ENCODE measurements at regions not wholly inside any gene's neighbourhood (a gene's known extent, or its start where the extent isn't known, plus 50 kb on each side); places are given as distances from the start of the nearest gene placed in this dataset.

DNA sequence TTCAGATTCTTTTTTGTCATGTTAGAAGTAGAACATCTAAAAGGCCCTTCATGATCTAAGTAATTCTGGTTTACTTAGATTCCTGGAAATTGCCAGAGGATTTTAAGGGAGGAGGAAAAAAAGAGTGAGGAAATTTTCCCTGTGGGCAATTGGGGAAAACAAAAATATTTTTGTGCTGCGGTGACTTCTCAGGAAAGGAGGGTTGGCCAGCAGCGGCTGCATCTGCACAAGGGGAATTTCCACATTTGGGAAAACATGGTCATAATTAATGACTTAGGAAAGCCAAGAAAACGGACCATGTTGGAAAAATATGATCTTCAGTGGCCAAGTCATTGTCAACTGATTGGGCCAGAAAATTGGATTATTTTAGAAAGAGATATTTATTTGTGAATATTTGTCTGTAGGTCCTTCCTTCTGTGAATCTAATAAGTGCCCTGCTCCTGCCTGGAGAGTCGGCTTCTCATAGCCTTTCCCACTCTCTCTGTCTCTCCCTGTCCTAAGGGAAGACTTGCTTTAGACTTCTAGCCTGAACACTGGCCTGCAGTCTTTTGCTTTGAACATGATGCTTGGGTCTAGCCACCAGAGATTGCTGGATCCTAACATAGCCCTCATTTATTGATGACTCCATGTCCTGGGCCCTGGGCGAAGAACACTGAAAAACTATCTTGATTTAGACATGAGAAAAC, 124.2 kb upstream of the MKLN1 start:
- no peak for DNase-seq

DNA sequence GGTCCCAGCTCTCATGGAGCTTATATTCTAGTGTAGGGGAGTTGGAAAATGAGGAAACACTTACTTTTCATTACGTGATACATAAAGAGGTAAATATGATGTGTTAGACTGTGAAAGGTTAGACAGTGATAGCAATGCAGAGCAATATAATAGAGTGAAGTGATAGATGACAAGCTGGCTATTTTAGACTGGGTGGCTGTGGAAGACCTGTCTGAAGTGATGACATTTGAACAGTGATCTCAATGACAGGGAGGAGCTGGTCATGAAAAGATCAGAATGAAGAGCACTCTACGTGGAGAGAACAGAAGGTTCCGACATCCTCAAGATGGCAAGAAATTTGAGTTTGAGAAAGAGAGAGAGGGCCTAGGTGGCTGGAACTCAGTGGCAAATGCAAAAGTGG, 118.9 kb upstream of the MKLN1 start:
- DNase-seq: no peak

DNA sequence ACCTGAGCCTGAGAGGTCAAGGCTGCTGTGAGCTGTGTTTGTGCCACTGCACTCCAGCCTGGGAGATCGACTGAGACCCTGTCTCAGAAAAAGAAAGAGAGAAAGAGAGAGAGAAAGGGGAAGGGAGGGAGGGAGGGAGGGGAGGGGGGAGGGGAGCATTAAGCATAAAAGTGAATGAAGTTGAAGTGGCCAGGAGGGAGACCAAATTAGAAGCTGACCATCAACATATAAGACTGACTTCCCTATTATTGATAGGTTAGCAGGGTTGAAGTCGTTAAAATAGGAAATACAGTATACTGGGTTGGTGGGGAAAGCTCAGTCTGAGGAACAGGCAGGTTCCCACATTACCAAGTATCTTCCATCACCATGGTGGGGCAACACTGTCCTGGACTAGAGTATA, 117.1 kb upstream of the MKLN1 start:
- no peak for DNase-seq

- no peak for DNase-seq
Observed at GRCh38 chr7:131211500-131211899, 116.2 kb upstream of the MKLN1 start.

DNA sequence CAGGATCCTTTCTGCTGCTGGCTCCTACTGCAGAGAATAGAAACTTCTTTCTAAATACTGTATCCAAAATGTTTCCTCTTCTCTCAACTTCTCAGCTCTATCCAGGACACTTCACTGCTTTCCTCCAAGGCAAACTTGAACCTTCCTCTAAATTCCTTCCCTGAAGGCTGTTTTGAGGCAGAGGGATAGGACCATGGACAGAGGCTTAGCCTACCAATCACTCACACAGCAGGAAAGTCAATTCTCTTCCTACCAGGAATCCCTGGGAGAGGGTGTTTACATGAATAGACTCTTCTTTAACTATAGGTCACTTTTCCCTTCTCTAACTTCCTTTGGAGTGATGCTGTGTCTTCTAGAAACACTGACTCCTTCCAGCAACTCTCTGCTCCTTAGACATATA, 115.6 kb upstream of the MKLN1 start:
- no peak for DNase-seq

GRCh38 chr7:131218727-131219128, 108.9 kb upstream of the MKLN1 start:
- DNase-seq: no peak

GRCh38 chr7:131219312-131220041, 108.2 kb upstream of the MKLN1 start:
- DNase-seq: no peak

- DNase-seq: no peak
Observed at GRCh38 chr7:131221061-131221460, 106.6 kb upstream of the MKLN1 start.

DNA sequence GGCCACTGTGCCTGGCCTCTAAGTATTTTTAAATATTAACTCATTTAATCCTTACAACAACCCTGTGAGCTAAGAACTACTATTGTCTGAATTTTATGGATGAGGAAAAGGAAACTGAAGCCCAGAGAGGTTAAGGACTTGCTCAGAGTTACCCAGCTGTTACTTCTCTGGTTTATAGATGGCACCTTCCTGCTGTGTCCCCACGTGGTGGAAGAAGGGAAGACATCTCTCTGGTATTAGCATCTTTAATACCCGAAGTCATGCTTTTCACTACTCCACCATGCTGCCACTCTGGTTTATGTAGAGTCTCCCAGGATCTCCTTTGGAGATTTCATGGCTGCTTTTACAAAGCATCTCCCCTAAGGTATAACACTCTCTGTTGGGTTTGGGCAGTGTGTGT, 105.5 kb upstream of the MKLN1 start:
- no peak for DNase-seq

DNA sequence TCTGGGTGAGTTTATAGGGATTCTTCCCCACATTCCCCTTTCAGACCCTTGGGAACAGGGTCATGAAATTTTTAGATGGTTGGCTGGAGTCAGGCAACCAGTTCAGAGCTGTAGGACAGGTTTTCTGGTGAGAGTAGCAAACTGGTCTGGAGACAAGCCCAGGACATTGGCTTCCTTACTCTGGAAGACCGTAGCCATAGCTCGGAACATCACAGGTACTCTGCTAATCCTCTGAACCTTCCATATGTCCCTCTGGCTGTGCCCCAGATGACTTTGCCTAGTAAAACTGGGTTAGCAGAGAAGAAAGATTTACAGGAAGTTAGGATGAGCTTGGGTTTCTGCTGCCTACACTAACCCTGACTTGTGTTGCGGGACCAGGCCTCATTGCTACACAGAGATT, 104.5 kb upstream of the MKLN1 start:
- no peak for DNase-seq

GRCh38 chr7:131224996-131225395, 102.7 kb upstream of the MKLN1 start:
- peak; percentile 27 for DNase-seq

DNA sequence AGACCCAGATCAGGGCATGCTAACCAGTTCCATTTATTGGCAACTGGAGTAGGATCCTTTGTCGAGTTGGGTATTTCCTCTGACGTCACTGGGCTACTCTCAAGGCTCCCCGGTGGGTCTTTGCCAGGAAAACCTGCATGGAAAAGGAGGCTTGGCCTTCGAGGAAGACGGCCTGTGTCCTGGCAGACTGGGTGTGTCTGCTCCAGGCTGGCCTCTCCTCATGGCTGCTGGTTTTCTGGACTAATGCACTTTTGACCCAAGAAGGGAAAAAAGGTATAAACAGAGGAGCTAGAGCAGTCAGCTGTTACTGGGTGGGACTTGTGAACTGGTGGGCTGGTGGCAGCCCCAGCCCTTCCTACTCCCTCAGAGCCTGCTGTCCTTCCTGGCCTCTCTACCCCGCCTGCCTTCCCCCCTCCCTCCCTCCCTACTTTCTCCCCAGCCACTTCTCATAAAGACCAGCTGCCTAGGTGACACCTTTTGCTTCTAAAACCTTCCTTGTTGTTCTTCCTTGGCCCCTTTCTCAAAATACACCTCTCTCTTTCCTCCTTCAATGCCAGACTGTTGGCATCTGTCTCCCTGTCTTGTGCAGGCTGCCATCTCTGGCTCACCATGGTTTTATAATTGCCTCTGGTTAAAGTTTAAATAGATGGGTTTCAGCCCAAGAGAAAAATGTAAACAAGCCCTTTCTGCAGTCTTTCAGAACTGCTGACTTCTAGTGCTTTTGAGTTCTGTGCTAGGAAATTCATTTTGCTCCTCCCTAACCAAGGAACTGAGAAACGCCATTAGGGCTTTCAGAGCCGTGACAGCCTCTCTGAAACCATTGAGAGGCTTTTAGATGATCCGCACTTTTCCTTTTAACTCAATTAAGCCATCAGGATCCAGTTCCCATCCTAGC, 101.8 kb upstream of the MKLN1 start:
- DNase-seq: peak; percentile 83

GRCh38 chr7:131226514-131226865, 101.2 kb upstream of the MKLN1 start:
- DNase-seq: no peak

DNA sequence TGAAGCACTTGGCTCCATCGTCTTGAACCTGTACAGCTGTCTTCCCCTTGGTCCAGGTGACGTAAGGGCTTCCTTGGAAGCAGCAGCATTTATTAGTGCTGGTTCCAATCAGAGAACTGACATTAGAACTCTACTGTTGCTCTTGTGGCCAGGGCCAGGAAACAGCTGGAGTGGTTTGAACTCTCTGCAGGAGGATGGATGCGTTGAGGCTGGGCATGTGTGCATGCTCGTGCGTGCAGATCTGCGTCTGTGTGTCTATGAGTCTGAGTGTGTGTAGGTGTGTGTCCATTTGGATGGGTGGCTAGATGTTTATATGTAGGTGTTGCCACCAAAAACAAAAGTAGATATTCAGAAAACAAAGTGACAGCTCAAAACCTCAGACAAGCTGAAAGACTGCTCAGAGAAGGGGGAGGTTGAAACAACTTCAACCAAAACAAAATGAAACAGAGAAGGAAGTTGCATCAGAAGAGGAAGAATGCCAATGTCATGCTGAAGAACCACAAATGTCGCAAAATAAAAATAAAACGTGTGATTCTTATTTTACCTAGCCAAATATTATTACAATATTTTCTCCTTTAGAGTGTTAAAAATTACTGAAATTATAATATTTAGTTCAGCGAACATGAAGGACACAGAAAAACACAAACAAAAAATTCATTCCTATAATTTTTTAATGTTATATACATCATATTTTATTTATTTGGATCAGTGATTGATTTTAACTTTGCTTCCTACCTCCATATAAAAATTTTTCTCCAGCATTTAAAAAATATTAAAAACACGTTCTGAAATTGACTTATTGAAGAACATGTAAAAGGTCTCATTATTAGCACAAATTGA, 96.1 kb upstream of the MKLN1 start:
- DNase-seq: peak; percentile 6

GRCh38 chr7:131232768-131233167, 94.9 kb upstream of the MKLN1 start:
- no peak for DNase-seq

- DNase-seq: no peak
Observed at GRCh38 chr7:131233193-131233592, 94.5 kb upstream of the MKLN1 start.

DNA sequence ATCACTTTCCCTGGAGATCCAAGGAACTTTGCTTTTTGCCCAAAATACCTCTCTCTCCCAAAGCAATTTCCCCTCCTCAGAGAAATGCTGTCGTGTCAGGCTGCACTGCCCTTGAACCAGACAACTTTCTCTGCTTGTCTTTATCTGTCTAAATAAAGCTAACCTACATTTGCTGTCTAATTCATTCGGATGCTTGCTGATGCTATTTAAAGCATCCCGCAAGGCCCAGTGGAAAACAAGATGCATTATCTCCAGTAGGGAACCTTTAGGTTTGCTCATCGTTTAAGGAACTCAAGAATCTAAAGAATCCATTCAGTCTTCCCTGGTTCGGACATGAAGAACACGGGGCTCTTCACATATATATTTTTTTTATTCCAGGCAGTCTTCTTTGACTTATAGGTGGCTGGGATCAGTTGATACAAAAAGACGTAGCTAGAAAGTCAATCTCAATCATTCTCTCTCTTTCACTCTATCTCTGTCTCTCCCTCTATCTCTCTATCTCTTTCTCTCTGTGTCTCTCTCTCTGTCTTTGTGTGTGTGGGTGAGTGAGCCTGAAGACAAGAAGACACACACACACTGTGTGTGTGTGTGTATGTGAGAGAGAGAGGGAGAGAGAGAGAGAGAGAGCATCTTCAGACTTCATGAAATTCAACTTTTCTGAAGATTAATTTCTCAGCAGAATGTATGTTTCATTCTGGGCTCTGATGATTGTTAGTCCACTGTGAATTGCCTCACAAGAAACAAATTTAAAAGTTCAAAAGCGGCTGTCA, 92.8 kb upstream of the MKLN1 start:
- DNase-seq: no peak

- peak; percentile 97 for DNase-seq
Observed at GRCh38 chr7:131235489-131236317, 92.0 kb upstream of the MKLN1 start.

- DNase-seq: no peak
Observed at GRCh38 chr7:131236318-131236672, 91.4 kb upstream of the MKLN1 start.

- DNase-seq: peak; percentile 53
Observed at GRCh38 chr7:131238347-131238931, 89.2 kb upstream of the MKLN1 start.

DNA sequence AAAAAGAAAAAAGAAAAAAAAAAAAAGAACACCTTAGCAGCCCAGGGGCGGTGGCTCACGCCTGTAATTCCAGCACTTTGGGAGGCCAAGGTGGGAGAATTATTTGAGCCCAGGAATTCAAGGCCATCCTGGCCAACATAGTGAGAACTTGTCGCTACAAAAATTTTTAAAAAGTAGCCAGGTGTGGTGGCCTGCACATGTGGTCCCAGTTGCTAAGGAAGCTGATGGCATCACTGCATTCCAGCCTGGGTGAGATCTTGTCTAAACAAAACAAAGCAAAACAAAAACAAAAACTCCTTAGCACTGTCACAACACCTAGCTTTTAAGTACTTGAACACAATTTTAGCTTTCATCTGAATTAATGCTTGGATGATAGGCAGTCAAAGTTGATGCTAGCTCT, 86.3 kb upstream of the MKLN1 start:
- DNase-seq: peak; percentile 11

Data from kidney glomerular epithelial cell (primary cell).